A172 (cell line): ENCODE measurements at regions not wholly inside any gene's neighbourhood (a gene's known extent, or its start where the extent isn't known, plus 50 kb on each side); places are given as distances from the start of the nearest gene placed in this dataset.

Experiments used
- DNase-seq: peaks from one replicate; pipeline ENCODE4 v3.0.0-alpha.2; 2015; ENCODE audit warnings: low spot score

DNA sequence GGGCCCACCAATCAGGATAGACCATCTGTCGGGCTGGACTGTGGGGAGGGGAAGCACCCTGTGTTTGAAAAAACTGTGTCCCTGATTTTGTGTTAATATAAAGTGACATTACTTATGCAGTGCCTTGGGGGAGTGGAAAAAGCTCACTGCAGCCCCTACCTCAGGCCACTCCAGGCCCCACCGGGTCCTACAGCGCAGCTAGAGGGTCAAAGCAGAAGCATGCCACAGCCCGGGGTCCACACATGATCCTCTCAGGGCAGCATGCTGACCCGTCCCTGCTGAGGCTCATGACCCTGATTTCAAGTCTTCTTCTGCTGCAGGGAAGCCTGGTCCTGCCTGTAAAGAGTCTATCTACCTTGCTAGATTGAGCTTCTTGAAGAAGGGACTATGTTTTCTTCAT is 133.0 kb upstream of the PLCB4 start:
- DNase-seq: no peak

DNA sequence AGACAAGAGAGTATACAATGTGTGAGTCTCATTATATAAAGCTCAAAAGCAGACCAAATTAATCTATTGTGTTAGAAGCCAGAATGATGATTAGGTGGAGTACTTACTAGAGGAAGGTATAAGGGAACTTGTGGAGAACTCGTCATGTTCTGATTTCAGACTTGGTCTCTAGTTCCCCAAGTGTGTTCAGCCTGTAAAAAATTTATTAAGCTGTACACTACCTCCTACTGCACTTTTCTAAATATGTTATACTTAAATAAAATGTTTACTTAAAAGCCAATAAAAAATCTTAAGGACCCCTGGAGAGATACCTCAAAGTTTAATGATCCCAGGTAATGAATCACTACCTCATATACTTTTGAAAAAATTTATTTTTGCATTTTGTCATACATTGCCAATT is 130.4 kb upstream of the PLCB4 start:
- no peak for DNase-seq

DNA sequence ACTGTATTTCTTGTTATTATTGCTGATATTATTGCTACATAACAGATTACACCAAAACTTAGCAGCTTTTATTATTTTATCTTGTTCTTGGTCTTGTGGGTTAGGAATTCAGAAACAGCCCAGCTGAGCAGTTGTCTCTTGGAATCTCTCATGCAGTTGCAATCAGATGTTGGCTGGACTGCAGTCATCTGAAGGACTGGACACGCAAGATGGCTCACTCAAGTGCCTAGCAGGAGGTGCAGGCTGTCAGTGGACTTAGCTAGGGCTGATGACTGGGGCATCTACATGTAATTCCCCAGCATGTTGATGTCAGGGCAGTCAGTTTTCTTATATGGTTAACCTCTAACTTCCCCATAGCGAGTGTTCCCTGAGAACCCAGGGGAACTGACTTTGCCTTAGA is 128.6 kb upstream of the PLCB4 start:
- no peak for DNase-seq

DNA sequence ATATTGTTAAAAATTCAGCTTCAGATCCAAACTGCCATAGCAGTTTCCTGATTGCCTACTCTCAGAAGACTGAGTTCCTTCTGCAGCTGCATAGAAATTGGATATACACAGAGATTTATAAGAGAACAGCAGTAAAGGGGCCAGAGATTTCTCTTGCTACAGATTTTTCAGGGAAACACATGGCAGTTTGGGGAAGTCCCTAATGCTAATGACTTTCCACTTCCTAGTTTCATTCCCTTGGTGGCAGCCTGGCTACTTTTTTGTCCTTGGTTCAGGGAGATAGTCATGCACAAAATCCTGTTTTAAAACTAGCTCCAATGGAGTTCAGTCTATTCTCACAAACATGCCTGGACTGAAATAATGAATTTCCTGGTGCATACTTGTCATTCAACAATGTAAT is 125.3 kb upstream of the PLCB4 start:
- no peak for DNase-seq

DNA sequence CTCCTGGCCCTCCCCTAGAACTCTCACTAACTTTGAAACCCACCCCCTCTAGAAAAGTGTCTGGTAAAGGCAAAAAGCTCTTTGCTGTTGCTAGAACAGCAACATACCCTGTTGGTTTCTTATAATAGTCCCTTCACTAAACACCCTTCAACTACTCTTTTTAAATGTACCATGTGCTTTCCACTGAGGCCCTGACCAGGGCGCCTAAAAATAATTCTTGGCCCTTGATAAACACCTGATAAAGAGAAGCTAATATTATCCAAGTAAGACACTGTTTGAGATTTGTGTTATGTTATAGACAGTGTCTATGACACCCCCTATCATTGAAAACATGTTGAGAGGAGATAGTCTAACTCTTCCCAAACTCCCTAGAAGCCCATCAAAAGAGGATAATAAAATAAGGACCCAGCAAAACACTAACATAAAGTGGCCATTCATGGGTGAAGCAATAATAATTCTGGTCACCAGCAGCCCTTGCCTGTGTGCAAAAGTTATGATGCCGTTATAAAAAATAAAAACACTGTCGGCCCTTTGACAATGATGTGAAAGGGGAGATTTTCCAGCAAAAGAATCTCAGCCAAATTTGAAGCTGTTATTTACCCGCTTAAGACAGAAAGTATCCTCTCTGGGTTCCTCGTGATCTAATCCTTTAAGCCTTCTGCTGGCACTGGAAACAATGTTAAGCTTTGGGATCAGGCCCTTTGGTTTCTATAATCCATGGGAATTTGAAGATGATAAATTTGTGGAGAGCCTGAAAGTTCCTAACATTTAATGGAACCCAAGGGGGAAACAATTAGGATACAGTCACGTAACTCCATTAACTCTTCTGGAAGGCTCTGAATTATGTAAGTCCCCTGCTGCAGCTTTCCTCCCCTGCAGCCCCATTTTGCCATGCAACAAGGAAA is 122.6 kb upstream of the PLCB4 start:
- no peak for DNase-seq

DNA sequence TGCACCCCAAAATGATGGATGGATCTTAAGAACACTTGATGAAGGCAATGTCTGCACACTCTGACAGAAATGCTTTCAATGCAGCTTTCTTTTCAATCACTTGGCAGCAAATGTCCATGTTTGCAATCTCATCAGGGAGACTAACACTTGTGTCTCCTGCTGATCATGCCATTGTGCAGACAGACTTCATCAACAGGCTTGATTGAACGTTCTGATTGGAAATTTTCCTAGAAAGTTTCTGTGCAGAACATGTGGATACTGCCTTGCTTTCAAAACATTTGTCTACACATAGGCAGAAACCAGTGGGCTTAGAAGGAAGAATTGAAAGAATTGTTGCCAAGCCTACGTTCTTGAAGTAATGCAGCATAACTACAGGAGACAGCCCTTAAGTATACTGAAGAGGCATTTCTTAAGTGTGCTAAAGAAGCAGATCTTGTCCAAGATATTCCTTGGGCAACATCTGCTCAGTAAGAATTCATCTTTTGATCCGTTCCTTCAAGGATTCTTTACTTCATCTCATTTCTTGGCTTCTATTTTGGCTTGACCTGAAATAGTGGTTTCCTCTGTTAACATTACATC is 120.4 kb upstream of the PLCB4 start:
- DNase-seq: no peak

DNA sequence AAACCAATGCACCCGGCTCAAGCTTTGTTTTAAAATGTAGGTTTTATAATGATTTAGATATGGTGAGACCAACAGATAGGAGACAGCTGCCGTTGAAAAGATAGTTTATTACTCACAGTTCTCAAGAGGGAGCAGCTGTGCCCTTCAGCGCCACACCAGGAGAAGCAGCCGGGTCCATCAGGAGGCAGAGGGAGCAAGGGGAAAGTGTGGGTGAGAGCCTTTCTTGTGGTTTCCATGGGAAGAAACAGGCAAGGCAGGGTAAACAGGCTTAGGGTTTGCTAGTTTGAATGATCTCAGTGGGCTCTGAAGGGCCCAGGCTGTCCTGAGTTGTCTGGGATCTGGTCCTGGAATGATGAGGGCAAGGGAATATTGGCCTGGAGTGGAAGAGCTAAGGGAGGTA is 117.7 kb upstream of the PLCB4 start:
- DNase-seq: no peak

DNA sequence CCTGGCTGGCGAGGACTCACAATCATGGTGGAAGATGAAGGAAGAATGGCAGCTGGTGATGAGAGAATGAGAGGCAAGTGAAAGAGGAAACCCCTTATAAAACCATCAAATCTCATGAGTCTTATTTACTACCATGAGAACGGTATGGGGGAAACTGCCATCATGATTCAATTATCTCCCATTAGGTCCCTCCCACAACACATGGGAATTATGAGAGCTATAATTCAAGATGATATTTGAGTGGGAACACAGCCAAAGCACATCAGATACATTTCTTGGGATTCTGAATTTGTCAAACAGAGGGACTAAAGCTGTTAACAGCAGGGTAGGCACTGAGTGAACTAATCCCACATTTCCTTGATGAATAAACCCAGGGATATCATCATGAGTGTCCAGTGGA is 116.2 kb upstream of the PLCB4 start:
- DNase-seq: no peak

DNA sequence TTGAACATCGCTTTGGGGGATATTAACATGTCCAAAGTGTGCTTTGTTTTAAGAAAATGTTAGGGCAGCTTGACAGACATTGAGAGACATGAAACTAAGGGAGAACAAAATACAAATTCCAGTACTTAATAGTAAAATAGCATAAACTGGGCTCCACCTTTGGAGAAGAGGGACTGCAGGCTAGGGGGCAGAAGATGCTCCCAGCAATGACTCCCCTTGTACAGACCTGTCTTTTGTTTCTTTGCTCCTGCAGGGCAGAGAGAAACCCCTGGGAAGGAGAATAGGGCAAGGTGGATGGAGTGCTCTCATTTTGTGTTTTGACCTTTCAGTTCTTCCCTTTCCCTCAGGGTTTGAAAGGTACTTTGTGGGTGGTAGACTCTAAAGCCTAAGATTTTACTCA is 115.6 kb upstream of the PLCB4 start:
- no peak for DNase-seq

DNA sequence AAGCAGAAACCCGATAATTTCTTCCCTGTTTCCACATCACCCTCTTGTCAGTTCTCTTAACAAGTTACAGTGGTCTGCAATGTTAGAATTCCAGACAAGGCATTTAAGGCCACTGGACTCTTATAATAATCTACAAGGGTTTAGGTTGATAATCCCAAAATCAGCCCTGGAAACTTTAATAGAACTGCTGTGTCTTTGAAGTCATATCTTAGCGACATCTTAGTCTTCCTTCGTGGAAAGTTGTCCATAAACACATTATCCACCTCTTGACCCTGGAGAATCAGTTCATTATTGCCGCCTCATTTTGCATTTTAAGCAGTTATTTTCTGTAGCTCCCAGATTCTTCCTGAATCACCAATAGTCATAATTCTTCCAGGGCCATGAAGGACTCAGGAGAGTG is 108.6 kb upstream of the PLCB4 start:
- DNase-seq: no peak

DNA sequence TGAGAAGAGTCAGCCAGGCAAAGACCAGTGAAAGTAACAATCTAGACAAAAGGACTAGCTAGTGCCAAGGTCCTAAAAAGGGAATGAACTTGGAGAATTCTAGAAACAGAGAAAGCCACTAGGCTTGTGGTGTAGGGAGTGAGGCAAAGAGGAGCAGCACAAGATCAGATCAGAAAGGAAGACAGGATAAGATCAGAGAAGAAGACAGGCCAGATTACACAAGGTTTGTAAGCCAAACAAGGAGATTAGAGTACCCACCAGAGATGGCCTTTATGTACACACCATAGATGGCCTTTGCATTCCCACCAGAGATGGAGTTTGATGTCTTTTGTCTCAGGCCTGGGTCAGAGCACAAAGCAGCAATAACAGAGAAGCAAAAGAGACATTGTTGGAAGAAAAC is 105.6 kb upstream of the PLCB4 start:
- DNase-seq: no peak

DNA sequence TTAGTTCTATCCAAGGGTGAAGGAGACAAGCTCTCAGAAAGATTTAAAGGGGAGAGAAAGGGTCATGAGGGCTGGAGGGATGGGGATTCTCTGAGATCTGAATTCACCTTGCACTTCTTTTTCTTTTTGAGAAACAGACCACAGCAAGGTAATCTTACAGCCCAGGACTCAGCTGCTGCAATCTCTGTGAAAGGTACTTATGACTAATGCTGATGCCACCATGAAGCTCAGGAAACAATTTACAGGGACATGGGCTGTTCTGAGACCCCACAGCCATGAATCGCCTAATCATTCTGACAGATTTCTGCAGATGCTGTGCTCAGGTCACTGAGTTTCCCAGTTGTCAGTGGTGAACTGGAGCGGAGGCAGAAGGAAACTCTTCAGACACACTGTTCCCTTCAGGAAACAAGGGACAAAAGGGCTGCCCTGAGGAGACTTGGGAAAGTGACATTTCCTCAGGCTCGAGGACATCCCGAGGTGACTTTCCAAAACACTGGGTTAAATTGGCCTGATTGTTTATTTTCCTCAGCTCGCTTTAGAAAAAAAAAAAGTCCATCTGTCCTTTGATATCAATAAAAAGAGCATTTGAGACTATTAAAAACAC is 103.8 kb upstream of the PLCB4 start:
- DNase-seq: no peak

DNA sequence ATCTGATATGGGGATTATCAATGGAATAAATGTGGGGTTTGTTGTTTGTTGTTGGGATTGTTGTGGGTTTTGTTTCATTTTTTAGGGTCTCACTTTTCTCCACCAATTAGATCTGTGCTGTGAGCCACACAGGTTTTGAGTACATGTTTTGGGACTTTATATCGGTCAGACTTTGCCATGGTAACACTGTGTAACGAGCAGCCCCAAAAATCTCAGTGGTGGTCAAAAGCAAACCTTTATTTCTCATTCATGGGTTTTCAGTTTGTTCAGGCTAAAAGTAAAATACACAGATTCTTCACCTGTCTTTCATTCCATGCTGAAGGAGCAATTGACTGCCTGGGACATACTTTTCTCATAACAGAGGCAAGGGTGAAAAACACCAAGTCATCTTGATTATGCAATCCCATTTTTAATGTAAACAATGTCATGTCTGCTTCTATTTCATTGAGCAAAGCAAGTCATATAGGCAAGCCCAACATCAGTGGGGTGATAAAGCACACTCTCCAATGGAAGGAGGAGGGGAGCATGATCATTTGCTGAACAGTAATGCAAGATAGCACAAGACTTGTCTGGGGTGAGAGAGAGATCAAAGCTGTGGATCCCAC is 101.1 kb upstream of the PLCB4 start:
- no peak for DNase-seq

DNA sequence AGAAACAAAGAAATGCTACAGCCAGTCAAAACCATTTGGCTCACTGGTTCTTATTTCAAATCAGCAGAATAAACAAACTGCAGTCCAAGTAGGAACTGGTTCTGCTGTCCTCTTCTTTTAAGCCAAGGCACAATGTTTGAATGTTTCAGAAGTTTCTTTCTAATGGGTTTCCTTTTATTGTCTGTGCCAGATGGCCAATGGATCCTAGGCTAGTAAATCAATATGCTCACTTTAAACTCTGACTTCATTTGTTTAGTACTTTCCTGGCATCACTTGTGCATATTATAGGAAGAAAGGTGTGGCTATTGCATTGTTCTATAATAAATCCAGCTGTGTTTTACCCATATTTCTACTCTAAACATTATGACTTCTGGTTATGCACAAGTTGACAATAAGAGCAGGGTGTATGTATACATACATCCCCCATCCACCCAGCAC is 99.7 kb upstream of the PLCB4 start:
- no peak for DNase-seq

DNA sequence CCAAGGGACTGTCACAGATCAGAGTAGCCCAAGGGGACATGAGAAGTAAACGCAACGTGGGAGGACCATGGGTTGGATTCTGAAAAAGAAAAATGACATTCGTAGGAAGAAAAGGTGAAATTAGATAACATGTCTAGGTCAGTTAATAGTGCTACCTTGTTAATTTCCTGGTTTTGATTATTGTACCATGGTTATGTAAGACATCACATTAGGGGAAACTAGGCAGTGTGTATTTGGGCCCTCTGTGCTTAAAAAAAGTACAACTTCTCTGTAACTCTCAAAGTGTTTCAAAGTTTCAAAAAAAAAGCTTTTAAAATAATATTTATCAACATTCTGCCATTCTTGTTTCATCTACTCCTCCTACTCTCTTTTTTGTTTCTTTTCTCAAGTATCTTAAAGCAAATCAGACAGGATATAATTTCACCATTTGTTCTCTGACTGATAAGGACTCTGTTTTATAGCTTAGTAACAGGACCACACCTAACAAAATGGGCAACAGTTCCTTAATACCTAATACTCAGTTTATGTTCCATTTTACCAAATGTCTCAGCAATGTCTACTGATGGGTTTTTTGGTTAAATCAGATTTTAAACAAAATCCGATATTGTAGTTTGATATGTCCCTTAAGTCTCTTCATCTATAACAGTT is 97.1 kb upstream of the PLCB4 start:
- no peak for DNase-seq

DNA sequence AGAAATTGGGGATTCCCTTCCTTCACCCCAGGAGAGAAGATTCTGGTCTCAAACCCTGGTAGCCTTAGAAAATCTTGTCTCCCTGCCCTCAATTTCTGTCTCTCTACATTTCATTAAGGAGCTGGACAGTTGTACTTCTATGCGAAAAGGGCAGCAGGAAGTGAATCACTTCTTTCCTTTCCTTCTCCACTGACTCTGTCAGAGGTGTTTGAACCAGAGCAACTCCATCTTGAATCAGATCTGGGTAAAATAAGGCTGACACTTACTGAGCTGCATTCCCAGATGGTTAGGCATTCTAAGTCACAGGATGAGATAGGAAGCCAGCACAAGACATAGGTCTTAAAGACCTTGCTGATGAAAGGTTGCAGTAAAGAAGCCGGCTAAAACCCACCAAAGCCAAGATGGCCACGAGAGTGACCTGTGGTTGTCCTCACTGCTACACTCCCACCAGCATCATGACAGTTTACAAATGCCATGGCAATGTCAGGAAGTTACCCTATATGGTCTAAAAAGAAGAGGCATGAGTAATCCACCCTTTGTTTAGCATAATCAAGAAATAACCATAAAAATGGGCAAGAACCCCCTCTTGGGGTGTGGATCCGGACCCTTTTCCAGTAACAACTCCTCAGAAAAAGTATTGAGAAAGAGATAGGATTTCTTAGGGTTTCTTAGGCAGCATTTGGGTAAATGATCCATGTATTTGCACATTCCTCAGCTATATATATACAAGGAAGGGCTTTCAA is 95.8 kb upstream of the PLCB4 start:
- DNase-seq: no peak

DNA sequence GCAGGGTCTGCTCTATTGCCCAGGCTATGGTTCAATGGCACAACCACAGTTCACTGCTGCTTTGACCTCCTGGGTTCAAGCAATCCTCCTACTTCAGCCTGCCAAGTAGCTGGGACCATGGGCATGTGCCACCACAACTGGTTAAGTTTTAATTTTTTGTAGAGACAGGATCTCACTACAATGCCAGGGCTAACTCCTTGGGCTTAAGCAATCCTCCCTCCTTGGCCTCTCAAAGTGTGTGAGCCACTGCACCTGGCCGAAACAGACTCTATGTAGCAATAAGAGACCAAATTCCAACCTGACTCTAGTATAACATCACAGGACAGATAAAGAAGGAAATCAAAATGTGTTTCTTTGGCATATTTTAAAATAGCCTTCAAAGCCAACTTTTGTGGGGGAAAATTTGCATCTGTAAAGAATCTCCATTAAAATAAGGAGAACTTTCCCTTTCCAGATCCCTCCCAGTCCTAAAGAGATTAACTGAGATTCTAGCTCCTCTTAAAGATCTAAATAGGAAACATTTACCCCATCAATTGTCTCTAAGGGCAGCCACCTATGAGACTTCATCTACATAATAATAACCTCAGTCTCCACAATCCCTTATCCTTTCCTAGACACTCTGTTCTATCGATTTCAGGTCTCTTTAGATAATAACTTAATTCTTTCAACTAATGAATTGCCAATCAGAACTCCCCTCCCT is 94.7 kb upstream of the PLCB4 start:
- DNase-seq: no peak

DNA sequence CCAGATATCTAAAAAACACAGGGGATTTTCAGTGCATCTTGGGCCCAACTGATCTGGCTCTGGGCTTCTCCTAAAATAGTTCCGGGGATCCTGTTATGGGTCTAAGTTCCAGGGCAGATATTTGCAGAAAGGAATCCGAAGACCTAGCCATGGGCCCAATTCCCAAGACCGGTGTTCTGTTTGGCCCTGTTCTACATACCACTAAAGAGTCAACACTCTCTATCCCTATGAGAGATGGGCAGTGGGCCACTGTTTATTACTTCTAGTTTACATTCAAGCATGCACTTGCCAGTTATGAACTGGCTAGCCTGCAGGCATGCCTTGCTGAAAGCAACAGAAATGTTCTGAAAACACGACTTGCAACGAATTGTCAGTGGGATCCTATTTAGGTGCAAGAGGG is 87.4 kb upstream of the PLCB4 start:
- no peak for DNase-seq

DNA sequence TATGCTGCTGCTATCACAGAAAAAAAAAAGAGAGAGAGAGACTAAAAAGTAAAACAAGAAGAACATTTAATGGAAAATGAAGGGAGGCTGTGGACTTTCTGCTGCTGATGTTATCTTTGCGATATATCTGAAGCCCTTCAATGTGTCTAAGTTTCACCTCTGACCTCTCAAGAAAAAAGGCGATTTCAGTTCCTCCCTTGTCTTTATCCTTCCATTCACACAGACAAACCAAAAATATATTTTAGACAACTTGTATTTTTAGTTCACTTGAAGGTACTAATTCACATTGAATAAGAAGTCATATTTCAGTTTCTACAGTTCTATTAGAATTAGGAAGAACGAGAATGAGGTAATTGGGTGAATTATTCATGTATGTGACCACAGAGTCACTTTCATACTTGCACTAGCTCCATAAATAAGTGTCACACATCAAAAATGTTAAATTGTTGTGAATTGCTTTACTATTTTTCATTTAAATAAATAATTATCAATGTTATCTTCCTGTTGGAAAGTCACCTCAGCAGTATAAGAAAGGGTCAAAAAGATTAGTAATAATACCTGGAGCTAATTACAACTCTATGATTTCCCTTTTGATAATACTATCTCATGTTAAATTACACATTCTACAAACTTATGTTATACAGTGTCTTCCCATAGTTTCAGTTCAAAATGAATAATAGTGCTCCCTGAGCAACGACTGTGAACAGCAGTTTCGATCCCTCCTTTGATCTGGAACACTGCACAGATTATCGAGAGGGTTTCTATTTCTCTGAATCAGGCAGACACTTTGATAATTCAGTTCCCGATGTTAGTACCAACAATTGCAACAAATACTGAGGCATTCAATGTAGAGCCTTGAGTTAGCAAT is 85.2 kb upstream of the PLCB4 start:
- no peak for DNase-seq

DNA sequence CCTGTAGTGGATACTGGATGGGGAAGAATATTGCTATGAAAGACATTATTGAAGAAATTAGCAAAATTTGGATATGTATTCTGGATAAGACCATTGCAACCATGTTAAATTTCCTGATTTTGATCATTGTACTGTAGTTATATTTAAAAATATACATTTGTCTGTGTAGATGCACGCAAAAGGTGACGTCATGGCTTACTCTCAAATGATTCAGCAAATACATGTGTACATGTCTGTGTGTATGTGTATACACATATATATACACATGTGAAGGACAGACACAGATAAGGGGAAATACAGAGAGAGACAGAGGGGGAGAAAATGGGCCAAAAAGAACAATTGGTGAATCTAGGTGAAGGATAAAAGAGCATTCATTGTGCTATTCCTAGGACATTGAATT is 82.3 kb upstream of the PLCB4 start:
- DNase-seq: no peak
